K562 (cell line): ENCODE measurements at regions not wholly inside any gene's neighbourhood (a gene's known extent, or its start where the extent isn't known, plus 50 kb on each side); places are given as distances from the start of the nearest gene placed in this dataset.
"Not testable (repeated sequence)": the region's sequence is repeated elsewhere in the genome, so short reads cannot be mapped to it uniquely, and the experiment has no call there.

Experiments
- ATAC-seq: fragments of 200-7000 bp; cut with Tn5 transposase; 3 replicates; pipeline ENCODE4 v1.9.1; 2020; ENCODE audit warnings: moderate library complexity
- BruUV-seq: library from RNA; stranded (reverse); fragments of 400-500 nt; replicated peaks from 2 replicates; lab custom pipeline; 2021; lab: Mats Ljungman, UMichigan
- CTCF ChIA-PET: fragments of 300-600 bp; formaldehyde crosslinking; extraction: SDS; loops from one replicate; lab custom pipeline; 2021; ENCODE audit warnings: low intra/inter-chr PET ratio; lab: Yijun Ruan, JAX
- POLR2A ChIA-PET: fragments of 300-600, 350-650 bp; sonication (Branson Sonifier 250); formaldehyde crosslinking; extraction: SDS; loops from one replicate; lab custom pipeline; 2021; ENCODE audit warnings: antibody characterized with exemption, inconsistent platforms; lab: Yijun Ruan, JAX
- DNase-seq, 4 experiments: peaks; one replicate each; pipeline versions ENCODE4 v3.0.0 to v3.0.0-alpha.2; 2011 to 2018; ENCODE audit warnings: low spot score in 3 of 4, mixed read lengths in 3 of 4; ENCODE audit errors: extremely low read depth in 1 of 4
- FAIRE-seq: peaks from 2 replicates; lab custom pipeline; 2011; peaks lifted over from hg19 to GRCh38; lab: Jason Lieb, UNC
- H2AFZ ChIP-seq: 2 replicates; pipeline ENCODE4 v1.6.0; 2011; ENCODE audit warnings: low read depth, low read length, control low read depth, inconsistent platforms
- H3K27ac ChIP-seq: fragments of 200-600 bp; 3 replicates; pipeline ENCODE4 v1.8.0; 2011; ENCODE audit warnings: low read depth, mild to moderate bottlenecking, control low read depth, inconsistent platforms, low read length, moderate library complexity, mixed read lengths; ENCODE audit errors: extremely low read depth
- H3K27me3 ChIP-seq, 2 experiments: fragments of 300-600 bp in 1 of 2; 2 replicates in 1 of 2; 3 replicates in 1 of 2; pipeline versions ENCODE4 v1.6.0 to v1.8.0; 2011; ENCODE audit warnings: inconsistent platforms in 2 of 2, low read length in 2 of 2, mild to moderate bottlenecking in 1 of 2, mixed read lengths in 1 of 2, moderate library complexity in 1 of 2; ENCODE audit not compliant: control insufficient read depth in 2 of 2, insufficient read depth in 2 of 2
- H3K36me3 ChIP-seq: fragments of 300-600 bp; 3 replicates; pipeline ENCODE4 v1.8.0; 2011; ENCODE audit warnings: mild to moderate bottlenecking, low read length, inconsistent platforms; ENCODE audit not compliant: control insufficient read depth, insufficient read depth
- H3K4me1 ChIP-seq, 2 experiments: fragments of 200-600 bp in 1 of 2; replicated peaks in 1 of 2; 2 replicates in 1 of 2; 3 replicates in 1 of 2; pipeline versions ENCODE4 v1.5.1 to v1.8.0; 2011; ENCODE audit warnings: inconsistent platforms in 2 of 2, low read length in 2 of 2, mild to moderate bottlenecking in 1 of 2, mixed read lengths in 1 of 2, moderate library complexity in 1 of 2; ENCODE audit not compliant: control insufficient read depth in 2 of 2, insufficient read depth in 2 of 2
- H3K4me2 ChIP-seq: 2 replicates; pipeline ENCODE4 v1.6.1; 2011; ENCODE audit warnings: low read length, control low read depth, inconsistent platforms, mixed read lengths; ENCODE audit not compliant: insufficient read depth
- H3K4me3 ChIP-seq: fragments of 200-600 bp; sonication (generic), shearing (Covaris generic); 2 replicates; pipeline ENCODE4 v1.5.1; 2016; ENCODE audit warnings: control low read depth, inconsistent platforms
- H3K79me2 ChIP-seq: fragments of 200-600 bp; 3 replicates; pipeline ENCODE4 v1.8.0; 2011; ENCODE audit warnings: low read length, inconsistent platforms; ENCODE audit not compliant: control insufficient read depth, insufficient read depth
- H3K9ac ChIP-seq, 2 experiments: 2 replicates each; pipeline versions ENCODE4 v1.6.0 to v1.6.1; 2011; ENCODE audit warnings: low read depth in 2 of 2, low read length in 2 of 2, control low read depth in 1 of 2, inconsistent platforms in 1 of 2, mild to moderate bottlenecking in 1 of 2, mixed read lengths in 1 of 2; ENCODE audit not compliant: insufficient read depth in 1 of 2
- H3K9me1 ChIP-seq: one replicate; pipeline ENCODE4 v1.6.0; 2011; ENCODE audit warnings: inconsistent platforms, mild to moderate bottlenecking, low read length, moderate library complexity; ENCODE audit not compliant: control insufficient read depth, insufficient read depth
- H3K9me3 ChIP-seq: replicated peaks from 2 replicates; pipeline ENCODE4 v1.5.1; 2011; ENCODE audit warnings: low read depth, low read length, inconsistent platforms; ENCODE audit not compliant: control insufficient read depth, insufficient read depth
- H4K20me1 ChIP-seq: replicated peaks from 2 replicates; pipeline ENCODE4 v1.6.1; 2011; ENCODE audit warnings: low read length, inconsistent platforms, mixed read lengths; ENCODE audit not compliant: control insufficient read depth, insufficient read depth
- CBFA2T3 ChIP-seq: fragments of 450-650 bp; IDR thresholded peaks from 2 replicates; pipeline ENCODE4 v1.6.1; 2017
- CBX3 ChIP-seq, 2 experiments: IDR thresholded peaks; 1 replicate in 1 of 2; 2 replicates in 1 of 2; pipeline ENCODE4 v1.6.1; 2012; ENCODE audit warnings: inconsistent platforms in 2 of 2, low read length in 2 of 2, borderline replicate concordance in 1 of 2, control low read depth in 1 of 2
- CHCHD3 ChIP-seq: fragments of 250-450 bp; sonication (Bioruptor Pico); IDR thresholded peaks from 2 replicates; pipeline ENCODE4 v2.1.2; 2022; ENCODE audit warnings: mild to moderate bottlenecking
- EWSR1 ChIP-seq: fragments of 450-650 bp; IDR thresholded peaks from 2 replicates; pipeline ENCODE4 v1.6.1; 2018; ENCODE audit warnings: borderline replicate concordance, mild to moderate bottlenecking, low read depth, moderate library complexity; ENCODE audit not compliant: partially characterized antibody
- MTA1 ChIP-seq: fragments of 450-650 bp; IDR thresholded peaks from 2 replicates; pipeline ENCODE4 v1.6.1; 2017; ENCODE audit warnings: borderline replicate concordance
- MYNN ChIP-seq, 2 experiments: sonication (generic); formaldehyde crosslinking in 1 of 2; IDR thresholded peaks; 2 replicates each; pipeline versions ENCODE4 v1.5.0 to v1.6.1; 2016 to 2020; ENCODE audit warnings: antibody characterized with exemption in 1 of 2, missing genetic modification reagents in 1 of 2
- SIN3B ChIP-seq: fragments of 450-650 bp; IDR thresholded peaks from 2 replicates; pipeline ENCODE4 v1.6.1; 2017; ENCODE audit warnings: low read depth, mild to moderate bottlenecking, moderate library complexity
- ZNF699 ChIP-seq: fragments of 250-450 bp; sonication (Bioruptor Pico); IDR thresholded peaks from 2 replicates; pipeline ENCODE4 v1.8.0; 2021; ENCODE audit warnings: mild to moderate bottlenecking, moderate library complexity; ENCODE audit not compliant: insufficient replicate concordance
- WGBS: fragments of 100-300 bp; shearing (Covaris generic); methylation state at CpG from one replicate; pipeline ENCODE4 v1.1.6; 2016; ENCODE audit warnings: low coverage, mixed read lengths; ENCODE audit not compliant: insufficient coverage; ENCODE audit errors: missing lambda C conversion rate; 5-methylcytosine and 5-hydroxymethylcytosine counted together
- in situ Hi-C: fragments of 300-500 bp; cut with MboI; formaldehyde crosslinking; loops from 4 replicates; pipeline ENCODE4 v1.15.0; 2018; ENCODE audit warnings: inconsistent platforms, mixed read lengths
- intact Hi-C: fragments of 100-400 bp; cut with micrococcal nuclease; formaldehyde crosslinking; loops from 2 replicates; pipeline ENCODE4 v1.14.2; 2022
- TF ChIP-seq, protein P1 (sequence below): sonication (generic); IDR thresholded peaks from 2 replicates; pipeline ENCODE4 v1.6.1; 2016

DNA sequence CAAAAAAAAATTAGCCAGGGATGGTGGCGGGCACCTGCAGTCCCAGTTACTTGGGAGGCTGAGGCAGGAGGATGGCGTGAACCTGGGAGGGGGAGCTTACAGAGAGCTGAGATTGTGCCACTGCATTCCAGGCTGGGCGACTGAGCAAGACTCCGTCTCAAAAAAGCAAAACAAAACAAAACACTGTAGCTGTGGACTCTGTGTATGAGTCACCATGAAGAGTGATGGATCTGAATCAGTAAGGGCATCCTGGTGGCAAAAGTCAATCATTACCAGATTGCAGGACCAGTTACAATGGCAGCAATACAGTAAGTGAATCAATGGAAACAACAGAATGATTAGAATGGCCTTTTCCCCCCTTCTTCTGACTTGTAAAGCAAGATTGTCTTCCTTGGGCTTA is 113.7 kb upstream of the CCDC180 start:
- intact Hi-C loops, BruUV-seq, H3K27me3 ChIP-seq, DNase-seq, H3K4me1 ChIP-seq, H3K36me3 ChIP-seq, H3K79me2 ChIP-seq, H3K9ac ChIP-seq, H3K4me3 ChIP-seq, CTCF ChIA-PET, H2AFZ ChIP-seq, H3K27ac ChIP-seq, H4K20me1 ChIP-seq, POLR2A ChIA-PET, H3K4me2 ChIP-seq, H3K9me3 ChIP-seq, H3K9me1 ChIP-seq, FAIRE-seq, in situ Hi-C loops, ATAC-seq: not testable (repeated sequence)
- WGBS = 10% methylated on average over 4 of the region's 4 CpGs

DNA sequence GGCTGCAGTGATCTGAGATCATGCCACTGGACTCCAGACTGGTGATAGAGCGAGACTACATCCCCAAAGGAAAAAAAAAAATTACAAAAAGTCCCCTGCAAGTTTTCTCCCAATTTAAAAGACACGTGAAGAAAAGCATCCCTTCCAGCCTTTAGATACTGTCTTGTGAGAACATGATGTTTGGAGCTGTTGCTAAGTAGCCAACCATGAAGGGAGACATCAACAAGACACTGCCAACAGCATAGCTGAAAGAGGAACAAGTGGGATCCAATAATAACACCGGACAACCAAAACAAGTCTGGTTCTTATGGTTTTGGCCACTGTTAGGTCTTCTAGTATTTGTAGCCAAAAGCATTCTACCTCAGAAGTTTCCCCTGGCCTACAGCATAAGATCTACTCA is 118.9 kb upstream of the CCDC180 start:
- ATAC-seq (no peak), FAIRE-seq (no peak), DNase-seq (no peak)
- no peaks in the 10 kb centered on the region for H4K20me1 ChIP-seq
- no peaks in the 10 kb centered on the region for H3K79me2 ChIP-seq
- POLR2A ChIA-PET = no interaction called here
- no peaks in the 10 kb centered on the region for H3K4me1 ChIP-seq
- TF ChIP-seq MYNN (IDR thresholded peaks at IDR 0.05) = no peak
- no peak for TF ChIP-seq MYNN (CRISPR knock-in tag; IDR thresholded peaks at IDR 0.05)
- TF ChIP-seq CHCHD3 (CRISPR knock-in tag) = no peak
- TF ChIP-seq ZNF699 (CRISPR knock-in tag) = no peak
- TF ChIP-seq, protein P1, sequence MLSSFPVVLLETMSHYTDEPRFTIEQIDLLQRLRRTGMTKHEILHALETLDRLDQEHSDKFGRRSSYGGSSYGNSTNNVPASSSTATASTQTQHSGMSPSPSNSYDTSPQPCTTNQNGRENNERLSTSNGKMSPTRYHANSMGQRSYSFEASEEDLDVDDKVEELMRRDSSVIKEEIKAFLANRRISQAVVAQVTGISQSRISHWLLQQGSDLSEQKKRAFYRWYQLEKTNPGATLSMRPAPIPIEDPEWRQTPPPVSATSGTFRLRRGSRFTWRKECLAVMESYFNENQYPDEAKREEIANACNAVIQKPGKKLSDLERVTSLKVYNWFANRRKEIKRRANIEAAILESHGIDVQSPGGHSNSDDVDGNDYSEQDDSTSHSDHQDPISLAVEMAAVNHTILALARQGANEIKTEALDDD = no peak
- no peak for TF ChIP-seq CBFA2T3
- TF ChIP-seq CBX3 (IDR thresholded peaks at IDR 0.05; ENCODE audit: borderline replicate concordance in 1 of 2, low read length in 2 of 2) = no peak
- TF ChIP-seq MTA1 = no peak
- no peak for TF ChIP-seq SIN3B
- TF ChIP-seq EWSR1 = no peak
- no TSS peak for BruUV-seq
- CTCF ChIA-PET = no interaction called here
- H3K36me3 ChIP-seq = no peaks in the 10 kb centered on the region
- intact Hi-C loops = no loop called here
- no peaks in the 10 kb centered on the region for H3K27me3 ChIP-seq
- no peaks in the 10 kb centered on the region for H3K9me1 ChIP-seq
- no peak overlapping the region for H3K27ac ChIP-seq
- in situ Hi-C loops = no loop called here
- H2AFZ ChIP-seq = no peak overlapping the region
- 3% methylated on average over 2 of the region's 3 CpGs for WGBS
- H3K4me2 ChIP-seq = no peak overlapping the region
- H3K4me3 ChIP-seq = no peak overlapping the region
- no peaks in the 10 kb centered on the region for H3K9me3 ChIP-seq
- H3K9ac ChIP-seq = no peak overlapping the region

DNA sequence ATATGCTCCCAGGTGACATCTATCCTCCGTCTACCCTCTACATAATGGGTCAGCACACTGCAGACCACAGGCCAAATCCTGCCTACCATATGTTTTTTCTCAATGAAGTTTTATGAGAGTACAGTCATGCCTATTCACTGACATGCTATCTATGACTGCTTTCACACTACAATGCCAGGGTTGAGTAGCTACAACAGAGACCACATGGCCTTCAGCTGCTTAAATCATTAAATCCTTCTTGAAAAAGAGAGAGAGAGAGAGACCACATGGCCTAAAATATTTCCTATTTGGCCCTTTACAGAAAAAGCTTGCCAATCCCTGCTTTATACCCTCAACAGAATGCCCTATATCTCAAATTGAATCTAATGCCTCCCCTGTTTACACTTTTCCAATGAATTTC is 119.8 kb upstream of the CCDC180 start:
- in situ Hi-C loops, H3K9ac ChIP-seq, FAIRE-seq, H3K27me3 ChIP-seq, DNase-seq, BruUV-seq, H3K4me3 ChIP-seq, ATAC-seq, H4K20me1 ChIP-seq, H3K36me3 ChIP-seq, H3K4me2 ChIP-seq, H3K9me3 ChIP-seq, H3K4me1 ChIP-seq, H2AFZ ChIP-seq, H3K9me1 ChIP-seq, H3K79me2 ChIP-seq, H3K27ac ChIP-seq, intact Hi-C loops, CTCF ChIA-PET: not testable (repeated sequence)
- WGBS = 0% methylated on average over 1 of the region's 1 CpG
- POLR2A ChIA-PET = interaction anchor here (0.9 kb wide), 1 partner anchor 51 kb away, joined by 4 read pairs; no protein-coding TSS in a partner anchor
